ENCODE measurements at regions not wholly inside any gene's neighbourhood (a gene's known extent, or its start where the extent isn't known, plus 50 kb on each side); places are given as distances from the start of the nearest gene placed in this dataset.
A peak's percentile ranks its signal among the peaks of the same experiment; 100 is the strongest.

- Histone ChIP-seq H3K4me1 (ENCODE audit: insufficient read depth, low read length) (peaks cover 18% of the 10 kb centered on the region), H3K9me3 (ENCODE audit: low read length) (no peaks in the 10 kb centered on the region), H3K36me3 (ENCODE audit: low read depth, low read length) (no peaks in the 10 kb centered on the region), H3K9ac (ENCODE audit: low read length) (no peak overlapping the region), H3K27me3 (ENCODE audit: low read length) (no peaks in the 10 kb centered on the region), H3K4me3 (ENCODE audit: low read length) (no peak overlapping the region), H3K79me2 (ENCODE audit: low read length) (no peaks in the 10 kb centered on the region), H4K20me1 (ENCODE audit: low read length) (no peaks in the 10 kb centered on the region), H3K27ac (ENCODE audit: low read length) (no peak overlapping the region), H3F3A (ENCODE audit: low read length, unreplicated experiment) (no peaks in the 10 kb centered on the region), H3K4me2 (ENCODE audit: low read length) (no peak overlapping the region), H3K9me2 (replicated peaks; ENCODE audit: low read length) (no peaks in the 10 kb centered on the region), H2AFZ (ENCODE audit: low read length) (no peak overlapping the region)
- ATAC-seq (no peak), DNase-seq (no peak)
- ChIA-PET CTCF (no interaction called here), POLR2A (ENCODE audit: unreplicated experiment) (interaction anchor here (0.6 kb wide), 1 partner anchor 31 kb away, joined by 3 read pairs; no protein-coding TSS in a partner anchor)
- TF ChIP-seq EZH2 (IDR thresholded peaks at IDR 0.05; ENCODE audit: low read length, unreplicated experiment) (no peak), EZH2phosphoT487 (IDR thresholded peaks at IDR 0.05; ENCODE audit: borderline replicate concordance, low read length) (no peak)
- TF ChIP-seq, protein P1, sequence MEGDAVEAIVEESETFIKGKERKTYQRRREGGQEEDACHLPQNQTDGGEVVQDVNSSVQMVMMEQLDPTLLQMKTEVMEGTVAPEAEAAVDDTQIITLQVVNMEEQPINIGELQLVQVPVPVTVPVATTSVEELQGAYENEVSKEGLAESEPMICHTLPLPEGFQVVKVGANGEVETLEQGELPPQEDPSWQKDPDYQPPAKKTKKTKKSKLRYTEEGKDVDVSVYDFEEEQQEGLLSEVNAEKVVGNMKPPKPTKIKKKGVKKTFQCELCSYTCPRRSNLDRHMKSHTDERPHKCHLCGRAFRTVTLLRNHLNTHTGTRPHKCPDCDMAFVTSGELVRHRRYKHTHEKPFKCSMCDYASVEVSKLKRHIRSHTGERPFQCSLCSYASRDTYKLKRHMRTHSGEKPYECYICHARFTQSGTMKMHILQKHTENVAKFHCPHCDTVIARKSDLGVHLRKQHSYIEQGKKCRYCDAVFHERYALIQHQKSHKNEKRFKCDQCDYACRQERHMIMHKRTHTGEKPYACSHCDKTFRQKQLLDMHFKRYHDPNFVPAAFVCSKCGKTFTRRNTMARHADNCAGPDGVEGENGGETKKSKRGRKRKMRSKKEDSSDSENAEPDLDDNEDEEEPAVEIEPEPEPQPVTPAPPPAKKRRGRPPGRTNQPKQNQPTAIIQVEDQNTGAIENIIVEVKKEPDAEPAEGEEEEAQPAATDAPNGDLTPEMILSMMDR (conservative IDR thresholded peaks at IDR 0.05; ENCODE audit: low read depth, low read length), result no peak
- BruUV-seq (replicated peaks), result no TSS peak
- intact Hi-C loops (cut with micrococcal nuclease), result no loop called here
These were observed 148.7 kb upstream of the OSR1 start for GRCh38 chr2:19507137-19507536.

DNA sequence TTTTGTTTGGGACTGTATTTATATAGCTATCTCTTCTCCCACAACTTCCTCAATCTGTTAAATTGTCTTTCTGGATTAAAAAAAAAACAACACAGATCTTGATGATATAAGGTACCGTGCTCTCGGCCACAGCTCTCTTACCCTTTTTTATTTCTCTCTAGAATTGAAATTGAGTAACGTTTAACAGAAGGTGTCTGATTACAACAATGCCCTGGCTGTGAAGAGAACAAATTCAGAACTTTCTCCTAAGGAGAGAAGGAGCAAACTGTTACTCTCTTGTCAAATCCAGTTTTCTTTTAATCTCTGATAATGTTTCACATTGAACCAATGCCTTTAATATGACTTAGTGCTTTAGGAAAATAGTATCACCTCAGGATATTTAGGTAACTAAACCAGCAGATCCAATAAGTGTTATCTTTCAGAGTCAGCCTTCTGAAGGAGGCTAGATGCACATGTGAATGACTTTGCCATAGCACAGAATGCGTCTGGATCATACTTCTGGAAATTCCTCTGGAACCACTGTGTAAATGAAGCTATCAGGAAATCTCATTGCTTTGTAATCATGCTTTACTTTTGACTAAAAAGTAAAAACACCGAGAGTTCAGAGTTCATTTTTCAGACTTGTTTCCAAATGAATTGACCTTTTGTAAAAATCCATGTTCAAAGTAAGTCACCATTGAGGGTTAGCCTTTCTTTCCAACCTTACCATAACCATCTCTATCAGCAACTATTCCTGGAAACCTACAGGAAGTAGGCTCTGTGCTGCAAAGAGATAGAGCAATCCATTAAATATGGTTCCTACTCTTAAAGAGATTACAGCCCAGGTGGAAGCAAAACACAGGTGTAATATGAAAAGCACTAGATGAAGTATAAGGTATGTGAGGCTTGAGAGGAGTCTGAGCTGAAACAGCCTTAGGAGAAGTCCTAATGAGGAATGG lies 147.0 kb upstream of the OSR1 start:
- Histone ChIP-seq H3K36me3 (ENCODE audit: low read depth, low read length) (no peaks in the 10 kb centered on the region), H3K27me3 (ENCODE audit: low read length) (no peaks in the 10 kb centered on the region), H3F3A (ENCODE audit: low read length, unreplicated experiment) (no peaks in the 10 kb centered on the region), H3K9ac (ENCODE audit: low read length) (no peak overlapping the region), H3K4me3 (ENCODE audit: low read length) (no peak overlapping the region), H3K4me2 (ENCODE audit: low read length) (peak overlapping the region; percentile 20), H3K9me2 (replicated peaks; ENCODE audit: low read length) (no peaks in the 10 kb centered on the region), H2AFZ (ENCODE audit: low read length) (peak overlapping the region; percentile 24), H4K20me1 (ENCODE audit: low read length) (no peaks in the 10 kb centered on the region), H3K4me1 (ENCODE audit: insufficient read depth, low read length) (peaks cover 18% of the 10 kb centered on the region), H3K79me2 (ENCODE audit: low read length) (no peaks in the 10 kb centered on the region), H3K9me3 (ENCODE audit: low read length) (no peaks in the 10 kb centered on the region), H3K27ac (ENCODE audit: low read length) (no peak overlapping the region)
- intact Hi-C loops (cut with micrococcal nuclease), result no loop called here
- TF ChIP-seq, protein P1 (conservative IDR thresholded peaks at IDR 0.05; ENCODE audit: low read depth, low read length), result no peak
- ChIA-PET CTCF (no interaction called here), POLR2A (ENCODE audit: unreplicated experiment) (no interaction called here)
- DNase-seq (peak; percentile 14), ATAC-seq (peak; percentile 55)
- no TSS peak for BruUV-seq (replicated peaks)

Measured in PC-3 (cell line).